C4-2B (cell line): ENCODE measurements at regions not wholly inside any gene's neighbourhood (a gene's known extent, or its start where the extent isn't known, plus 50 kb on each side); places are given as distances from the start of the nearest gene placed in this dataset.

Source experiments
- CTCF ChIP-seq: fragments of 450-650 bp; conservative IDR thresholded peaks from 2 replicates; pipeline ENCODE4 v1.5.1; 2017; ENCODE audit warnings: mild to moderate bottlenecking
- ZFX ChIP-seq: fragments of 450-650 bp; IDR thresholded peaks from 2 replicates; pipeline ENCODE4 v1.6.1; 2017

DNA sequence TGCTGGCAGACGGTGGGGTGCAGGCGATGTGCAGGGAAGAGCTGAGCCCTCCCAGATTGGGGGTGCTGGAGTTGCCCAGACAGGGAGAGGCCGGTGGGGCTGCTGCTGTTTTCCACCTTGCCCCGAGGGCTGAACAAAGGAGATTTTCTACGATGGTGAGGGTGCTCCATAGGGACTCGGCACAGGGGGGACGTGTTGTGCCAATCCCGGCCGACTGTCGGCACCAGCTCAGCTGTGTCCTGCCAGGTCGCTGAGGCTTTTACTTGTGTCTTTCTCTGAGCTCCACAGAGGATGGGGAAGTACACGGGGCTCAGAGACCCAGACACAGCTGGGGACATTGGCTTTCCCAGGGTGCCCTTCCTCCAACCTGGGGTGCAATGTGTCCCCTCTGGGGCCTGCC is 816.8 kb downstream of the BRD1 start:
- TF ChIP-seq CTCF (no peak), ZFX (no peak)
